ENCODE measurements at regions not wholly inside any gene's neighbourhood (a gene's known extent, or its start where the extent isn't known, plus 50 kb on each side); places are given as distances from the start of the nearest gene placed in this dataset.
A peak's percentile ranks its signal among the peaks of the same experiment; 100 is the strongest.
"Not testable (repeated sequence)": the region's sequence is repeated elsewhere in the genome, so short reads cannot be mapped to it uniquely, and the experiment has no call there.

DNA sequence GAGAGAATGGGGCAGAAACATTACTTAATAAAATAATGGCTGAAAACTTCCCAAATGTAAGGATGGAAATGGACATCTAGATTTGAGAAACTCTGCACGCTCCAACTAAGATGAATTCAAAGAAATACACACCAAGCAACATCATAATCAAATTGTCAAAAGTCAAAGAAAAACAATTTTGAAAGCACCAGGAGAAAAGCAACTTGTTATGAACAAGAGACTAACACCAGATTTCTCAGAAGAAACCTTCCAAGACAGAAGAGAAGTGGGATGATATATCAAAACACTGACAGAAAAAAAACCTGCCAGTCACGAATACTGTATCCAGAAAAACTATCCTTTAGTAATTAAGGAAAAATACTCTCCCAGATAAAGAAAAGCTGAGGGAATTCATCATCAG, 208.6 kb upstream of the SAMSN1 start:
- DNase-seq (ENCODE audit: low spot score), result no peak

DNA sequence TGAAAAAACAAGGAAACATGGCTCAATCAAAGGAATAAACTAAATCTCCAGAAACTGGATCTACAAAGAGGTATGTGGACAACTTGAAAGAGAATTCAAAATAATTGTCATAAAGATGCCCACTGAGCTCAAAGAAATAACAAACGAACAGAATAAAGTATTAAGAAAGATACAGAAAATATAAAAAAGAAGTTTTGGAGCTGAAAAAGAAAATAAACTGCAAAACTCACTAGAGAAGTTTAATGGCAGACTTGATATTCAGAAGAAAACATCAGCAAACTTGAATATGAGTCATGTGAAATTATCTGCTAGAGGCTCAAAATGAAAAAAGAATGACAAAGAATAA, 208.1 kb upstream of the SAMSN1 start:
- no peak for DNase-seq (ENCODE audit: low spot score)

DNA sequence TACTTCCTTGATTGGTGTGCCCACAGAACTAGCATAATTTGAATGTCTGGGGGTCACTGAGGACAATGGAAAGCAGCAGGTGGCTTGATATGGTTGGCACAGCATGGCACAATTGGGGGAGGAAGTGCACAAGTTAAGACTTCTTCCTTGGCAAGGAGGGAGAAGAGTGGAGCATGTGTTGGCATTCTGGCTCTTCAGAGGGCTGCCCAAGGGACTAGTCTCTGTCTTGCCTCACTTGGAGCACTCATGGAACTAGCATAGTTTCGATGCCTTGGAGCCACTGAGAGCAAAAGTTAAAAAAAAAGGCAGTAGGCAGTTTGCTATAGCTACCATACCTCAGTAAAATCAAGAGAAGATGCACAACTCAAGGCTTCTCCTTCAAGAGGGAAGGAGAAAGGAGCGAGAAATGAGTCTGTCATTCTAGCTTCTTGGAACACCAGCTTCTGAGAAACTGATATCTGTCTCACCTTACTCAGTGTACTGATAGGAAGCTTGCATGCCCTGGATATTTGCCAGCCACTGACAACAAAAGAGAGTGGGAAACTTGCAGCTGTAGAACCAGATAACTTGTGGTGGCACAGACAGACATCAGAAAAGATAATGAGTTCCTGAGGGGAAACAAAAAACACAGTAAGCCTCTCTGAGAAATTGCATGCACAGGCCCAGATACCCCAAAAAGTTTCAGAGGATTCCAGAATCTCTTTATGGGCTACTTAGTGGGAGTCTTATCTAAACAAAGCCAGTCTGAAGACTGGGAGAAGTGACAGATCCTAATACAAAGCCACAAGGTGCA, 207.5 kb upstream of the SAMSN1 start:
- DNase-seq (ENCODE audit: low spot score), result no peak

DNA sequence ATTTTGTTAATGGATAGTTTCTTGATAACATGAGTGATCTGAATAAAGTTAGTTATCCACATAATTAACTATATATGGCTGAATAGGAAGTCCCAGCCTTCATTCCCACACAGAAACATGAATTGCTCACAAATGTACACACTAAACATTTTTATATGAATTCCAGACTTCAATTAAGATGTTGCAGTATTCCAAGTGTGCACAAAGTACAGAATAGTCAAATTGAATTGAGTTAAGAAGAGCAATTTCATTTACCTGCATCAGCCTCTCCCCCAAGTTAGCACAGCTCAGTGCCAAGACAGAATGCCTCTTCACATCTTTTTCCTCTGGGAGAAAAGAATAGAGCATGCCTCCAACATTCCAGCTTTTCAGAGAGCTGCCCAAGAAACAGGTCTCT, 207.0 kb upstream of the SAMSN1 start:
- DNase-seq (ENCODE audit: low spot score), result no peak

DNA sequence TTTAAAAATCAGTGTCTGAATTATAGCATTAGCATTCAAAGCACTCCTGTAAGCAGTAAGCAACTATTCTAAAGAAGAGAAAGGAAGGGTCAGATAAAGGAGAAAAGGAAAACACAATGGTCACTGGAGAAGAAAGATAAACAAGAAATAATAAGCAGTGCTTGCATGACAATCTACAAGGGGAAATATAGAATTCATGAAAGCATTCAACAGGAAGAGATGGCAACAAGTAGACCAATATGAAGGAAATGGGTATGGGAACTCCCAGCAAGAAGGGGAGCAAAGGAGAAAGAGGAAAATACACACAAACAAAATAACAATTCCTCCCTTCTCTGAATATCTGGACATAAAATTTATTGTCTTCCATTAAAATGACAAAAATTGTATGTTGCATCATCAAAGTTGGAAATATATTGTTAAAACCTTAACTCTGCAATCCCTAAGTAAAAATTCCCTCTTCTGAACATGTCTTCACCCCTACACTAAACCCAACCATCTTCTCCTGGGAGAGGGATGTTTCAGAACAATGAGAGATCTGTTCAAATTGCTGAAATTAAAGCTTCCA, 206.3 kb upstream of the SAMSN1 start:
- DNase-seq (ENCODE audit: low spot score), result no peak

DNA sequence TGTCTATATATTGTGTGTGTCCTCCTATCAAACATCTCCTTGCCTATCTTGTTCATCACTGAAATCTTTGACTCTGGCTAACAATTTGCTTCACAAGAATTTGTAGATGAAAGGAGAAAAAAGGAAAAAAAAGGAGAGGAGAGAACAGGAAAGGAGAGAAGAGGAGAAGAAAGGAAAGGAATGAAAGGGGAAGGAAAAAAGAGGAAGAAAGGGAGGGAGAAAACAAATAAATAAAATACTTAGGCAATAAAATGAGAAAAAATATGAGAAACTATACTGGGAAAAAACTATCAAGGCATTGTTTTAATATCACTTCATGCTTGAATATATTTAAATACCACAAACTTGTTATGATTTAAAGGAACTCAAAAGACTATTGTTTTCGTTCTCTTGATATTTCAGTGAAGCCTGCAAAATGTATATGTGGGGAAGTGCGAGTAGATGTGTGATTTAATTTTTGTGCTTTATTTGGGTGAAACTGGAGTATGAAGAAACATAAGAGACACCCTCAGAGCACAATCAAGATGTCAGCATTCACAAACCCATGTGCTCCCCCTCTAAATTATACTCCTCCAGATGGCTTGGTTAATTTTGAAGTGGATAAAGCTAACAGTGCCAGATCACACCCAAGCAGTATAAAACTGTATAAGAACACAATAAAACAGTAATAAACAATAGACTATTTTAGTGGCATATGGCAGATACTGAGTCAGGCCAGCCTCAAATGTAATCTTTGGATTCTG, 205.7 kb upstream of the SAMSN1 start:
- DNase-seq (ENCODE audit: low spot score), result no peak

DNA sequence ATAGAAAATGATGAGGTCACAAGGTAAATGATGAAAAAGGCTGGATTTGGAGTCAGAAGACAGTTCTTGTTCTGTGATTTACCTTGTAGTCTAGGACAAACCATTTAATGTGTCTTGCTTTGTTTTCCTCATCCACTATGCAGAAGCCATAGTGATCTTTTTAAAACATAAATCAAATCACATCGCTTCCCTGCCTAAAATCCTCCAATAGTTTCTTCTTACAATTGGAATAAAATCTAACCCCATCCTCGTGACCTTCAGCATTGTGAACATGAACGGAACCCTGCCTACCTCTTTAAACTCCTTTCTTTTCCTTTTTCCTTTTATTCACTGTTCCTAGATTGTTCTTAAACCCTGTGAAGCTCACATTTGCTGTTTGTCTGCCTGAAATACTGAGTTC, 204.9 kb upstream of the SAMSN1 start:
- no peak for DNase-seq (ENCODE audit: low spot score)

DNA sequence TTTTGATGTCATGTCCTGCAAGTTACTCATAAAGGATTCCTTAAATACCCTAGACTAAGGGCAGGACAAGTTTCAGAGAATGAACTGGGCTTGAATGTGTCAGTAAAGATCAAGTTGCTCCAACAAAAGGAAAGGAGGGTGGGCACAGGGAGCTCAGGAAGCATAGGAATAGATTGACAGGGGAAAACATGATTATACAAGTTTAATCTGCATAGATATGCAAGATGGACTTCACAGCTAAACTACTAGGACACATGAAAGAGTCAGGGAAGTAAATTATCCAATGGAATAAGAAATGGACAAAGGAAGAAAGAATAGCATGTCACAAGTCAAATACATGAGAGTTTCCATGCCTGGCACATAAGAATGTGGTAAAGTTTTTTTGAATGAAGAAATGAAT, 203.9 kb upstream of the SAMSN1 start:
- no peak for DNase-seq (ENCODE audit: low spot score)

DNA sequence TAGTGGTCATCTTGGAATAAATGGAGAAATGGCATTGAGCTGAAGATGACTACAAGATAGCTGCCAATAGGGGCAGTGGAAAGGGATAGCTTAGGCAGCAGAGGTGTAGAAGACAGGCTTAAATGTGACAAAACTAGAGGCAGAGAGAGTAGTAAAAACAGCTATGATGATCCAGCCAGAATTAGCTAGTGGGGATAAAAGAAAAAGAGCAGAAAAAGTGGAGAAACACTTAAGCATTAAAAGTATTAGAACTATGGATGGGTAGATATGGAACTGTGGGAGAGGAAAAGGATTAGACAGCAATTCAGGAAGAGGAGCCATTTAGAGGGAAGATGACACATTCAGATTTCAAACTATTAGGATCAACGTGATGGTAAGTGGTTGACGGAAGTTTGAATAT, 202.5 kb upstream of the SAMSN1 start:
- no peak for DNase-seq (ENCODE audit: low spot score)

DNA sequence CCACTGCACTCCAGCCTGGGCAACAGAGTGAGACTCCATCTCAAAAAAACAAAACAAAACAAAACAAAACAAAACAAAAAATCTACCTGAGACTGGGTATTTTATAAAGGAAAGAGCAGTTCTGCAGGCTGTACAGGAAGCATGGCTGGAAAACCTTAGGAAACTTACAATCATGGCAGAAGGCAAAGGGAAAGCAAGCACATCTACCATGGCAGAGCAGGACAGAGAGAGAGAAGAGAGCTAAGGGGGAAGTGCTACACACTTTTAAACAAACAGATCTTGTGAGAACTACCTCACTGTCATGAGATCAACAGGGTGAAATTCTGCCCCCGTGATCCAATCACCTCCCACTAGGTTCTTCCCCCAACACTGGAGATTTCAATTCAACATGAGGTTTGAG, 198.3 kb upstream of the SAMSN1 start:
- DNase-seq (ENCODE audit: low spot score), result no peak

DNA sequence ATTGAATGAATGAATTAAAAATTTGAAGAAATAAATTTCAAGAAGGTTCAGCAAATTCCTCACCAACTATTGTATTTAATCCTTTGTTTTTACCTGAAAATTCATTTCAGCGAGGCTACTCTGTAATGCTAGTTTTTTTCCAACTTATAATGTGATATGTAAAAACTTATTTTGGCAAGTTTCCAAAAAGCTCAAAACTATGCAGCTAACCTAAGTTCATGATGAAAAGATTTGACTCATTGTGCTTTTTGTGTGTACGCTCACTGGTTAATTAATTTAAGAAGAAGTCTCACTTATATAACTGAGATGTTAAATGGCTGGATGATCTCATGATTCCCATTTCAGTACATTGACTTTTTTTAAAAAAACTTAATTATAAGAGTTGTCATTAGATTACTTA, 196.0 kb upstream of the SAMSN1 start:
- DNase-seq (ENCODE audit: low spot score), result no peak

DNA sequence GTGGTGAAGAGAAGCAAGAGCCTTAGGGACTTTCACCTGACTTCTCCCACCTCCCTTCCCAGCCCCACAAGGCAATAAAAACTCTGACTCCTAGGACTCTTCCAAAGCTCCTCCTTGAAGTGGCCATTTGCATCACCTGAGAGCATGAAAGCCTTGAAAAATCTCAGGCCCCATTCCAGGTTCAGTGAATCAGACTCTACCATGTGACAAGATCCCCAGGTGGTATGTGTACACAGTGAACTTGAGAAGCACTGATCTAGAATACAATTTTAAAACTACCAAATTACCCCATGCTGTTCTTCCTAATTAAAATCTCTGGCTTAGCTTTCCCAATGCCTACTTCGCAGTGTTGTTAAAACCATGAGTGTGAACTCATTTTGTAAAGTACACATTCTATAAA, 195.1 kb upstream of the SAMSN1 start:
- no peak for DNase-seq (ENCODE audit: low spot score)

DNA sequence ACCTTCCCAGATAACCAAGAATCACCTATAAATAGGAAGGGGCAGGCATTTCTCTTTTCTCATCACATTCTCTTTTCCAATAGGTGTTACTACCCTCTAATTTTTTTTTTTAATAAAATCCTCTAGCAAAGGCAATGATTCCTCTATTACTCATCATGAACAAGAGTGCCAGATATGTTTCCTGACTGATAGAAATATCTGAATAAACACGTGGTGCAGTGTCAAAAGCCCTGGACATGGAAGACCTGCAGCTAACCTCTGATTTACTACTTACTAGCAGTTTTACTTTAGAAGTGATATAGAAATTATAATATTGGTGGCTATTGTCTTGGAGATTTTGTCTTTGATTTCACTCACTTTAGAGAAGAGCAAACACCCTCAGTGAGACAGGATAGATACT, 194.6 kb upstream of the SAMSN1 start:
- DNase-seq (ENCODE audit: low spot score), result no peak

DNA sequence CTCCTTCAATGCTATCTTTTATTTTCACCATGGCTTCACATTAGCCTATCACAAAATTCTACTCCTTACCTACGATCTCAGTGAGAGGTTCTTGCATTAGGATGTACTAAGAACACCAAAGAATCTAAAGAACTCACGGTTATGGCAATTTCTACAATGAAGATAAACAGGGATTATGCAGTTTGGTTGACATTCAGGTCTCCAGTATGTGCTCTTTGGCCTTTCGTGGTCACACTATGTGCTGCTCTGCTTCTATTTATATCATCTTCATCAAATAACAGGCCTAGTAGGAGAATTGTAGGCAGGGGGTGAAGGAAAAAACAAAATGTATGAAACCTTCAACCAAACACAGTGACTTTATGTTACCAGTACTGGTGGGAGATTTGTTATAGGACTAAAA, 194.0 kb upstream of the SAMSN1 start:
- no peak for DNase-seq (ENCODE audit: low spot score)

DNA sequence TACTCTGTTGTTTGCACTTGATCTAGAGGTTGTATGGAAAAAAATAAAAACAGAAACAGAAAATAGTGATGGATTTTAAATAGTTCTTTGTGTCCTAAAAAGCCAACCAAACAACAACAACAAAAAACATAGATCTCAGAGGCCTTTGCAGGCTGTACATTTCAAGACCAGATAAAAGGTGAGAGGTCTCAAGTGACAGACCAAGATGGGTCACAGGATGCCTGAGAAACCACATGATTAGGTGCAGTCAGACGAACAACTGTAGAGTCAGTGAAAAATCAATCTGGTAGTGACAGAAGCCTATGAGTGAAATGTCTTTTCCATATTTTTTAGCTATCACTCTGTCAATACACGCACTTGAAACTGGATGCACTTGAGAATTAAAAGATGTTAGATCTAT, 193.5 kb upstream of the SAMSN1 start:
- no peak for DNase-seq (ENCODE audit: low spot score)

DNA sequence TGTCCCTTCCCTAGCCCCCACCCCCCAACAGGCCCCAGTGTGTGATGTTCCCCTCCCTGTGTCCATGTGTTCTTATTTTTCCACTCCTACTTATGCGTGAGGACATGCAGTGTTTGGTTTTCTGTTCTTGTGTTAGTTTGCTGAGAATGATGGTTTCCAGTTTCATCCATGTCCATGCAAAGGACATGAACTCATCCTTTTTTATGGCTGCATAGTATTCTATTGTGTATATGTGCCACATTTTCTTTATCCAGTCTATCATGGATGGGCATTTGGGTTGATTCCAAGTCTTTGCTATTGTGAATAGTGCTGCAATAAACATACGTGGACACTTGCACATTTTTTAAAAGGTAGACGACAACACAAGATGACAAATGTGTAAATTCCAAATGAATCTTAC, 192.5 kb upstream of the SAMSN1 start:
- DNase-seq (ENCODE audit: low spot score), result not testable (repeated sequence)

DNA sequence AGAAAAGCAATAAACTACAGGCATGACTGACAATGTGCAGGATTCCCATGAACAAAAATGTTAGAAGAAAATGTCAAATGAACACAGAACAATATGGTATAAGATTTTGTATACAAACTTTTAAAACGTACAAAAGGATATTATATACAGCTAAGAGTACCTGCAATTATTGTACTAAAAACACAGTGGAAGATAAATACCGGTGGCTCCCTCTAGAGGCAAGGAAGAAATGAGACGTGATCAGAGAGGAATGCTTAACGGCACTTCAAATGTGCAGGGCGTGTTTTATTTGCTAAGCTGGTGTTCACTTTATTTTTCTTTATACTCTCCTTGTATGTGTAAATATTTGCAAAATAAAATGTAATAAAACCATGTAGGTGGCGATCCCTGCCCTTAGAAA, 191.8 kb upstream of the SAMSN1 start:
- peak; percentile 24 for DNase-seq (ENCODE audit: low spot score)

DNA sequence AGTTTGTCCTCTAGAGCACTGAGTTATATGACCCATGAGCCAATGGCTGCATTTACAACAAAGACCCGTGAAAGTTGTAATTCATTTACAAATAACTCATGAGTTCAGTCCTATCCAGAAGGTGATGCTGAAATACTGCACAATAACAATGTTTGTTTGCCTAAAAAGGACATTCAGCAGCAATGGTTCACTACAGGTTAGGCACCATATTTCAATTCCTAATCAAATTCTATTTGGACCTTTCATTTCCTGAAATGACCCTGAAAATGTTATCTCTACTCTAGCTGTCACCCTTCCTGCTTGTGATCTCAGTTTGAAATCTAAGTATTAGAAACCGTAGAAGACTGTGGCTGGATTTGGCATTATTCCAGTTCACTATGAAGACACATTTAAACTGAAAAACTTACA, 191.2 kb upstream of the SAMSN1 start:
- no peak for DNase-seq (ENCODE audit: low spot score)

DNA sequence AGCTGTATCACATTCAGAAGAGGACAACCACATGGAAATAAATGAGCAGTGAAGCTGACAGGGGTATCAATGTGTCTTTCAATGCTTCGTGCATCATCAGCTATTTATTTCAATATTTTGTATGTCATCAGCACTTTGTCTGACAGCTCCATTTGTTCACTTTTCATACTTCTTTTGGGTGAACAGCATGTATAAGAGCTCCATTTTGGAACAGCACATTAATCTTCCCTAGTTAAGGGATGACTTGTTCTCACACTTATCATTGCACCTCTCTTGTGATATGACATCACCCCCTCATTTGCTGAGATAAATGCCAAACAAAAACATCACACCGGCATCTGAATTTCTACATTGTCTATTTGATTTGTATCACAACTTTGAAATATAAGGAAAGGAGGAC, 190.6 kb upstream of the SAMSN1 start:
- no peak for DNase-seq (ENCODE audit: low spot score)

DNA sequence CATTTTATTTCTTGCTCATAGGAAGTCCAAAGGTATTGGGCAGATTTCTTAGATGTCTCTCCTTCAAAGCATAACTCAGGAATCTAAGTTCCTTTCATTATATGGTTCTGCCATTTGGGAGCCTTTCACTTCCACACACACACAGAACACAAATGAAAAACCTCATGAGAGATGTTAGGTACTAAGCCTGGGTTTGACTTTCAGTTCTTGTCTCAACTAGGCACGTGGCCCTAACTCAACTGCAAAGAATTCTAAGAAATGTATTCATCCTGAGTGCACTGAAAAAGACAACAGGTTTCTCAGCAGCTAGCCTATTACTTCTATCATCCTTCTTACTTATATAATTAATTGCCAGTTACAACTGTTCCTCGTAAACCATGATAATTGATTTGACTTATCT, 190.0 kb upstream of the SAMSN1 start:
- DNase-seq (ENCODE audit: low spot score), result peak; percentile 15

DNA sequence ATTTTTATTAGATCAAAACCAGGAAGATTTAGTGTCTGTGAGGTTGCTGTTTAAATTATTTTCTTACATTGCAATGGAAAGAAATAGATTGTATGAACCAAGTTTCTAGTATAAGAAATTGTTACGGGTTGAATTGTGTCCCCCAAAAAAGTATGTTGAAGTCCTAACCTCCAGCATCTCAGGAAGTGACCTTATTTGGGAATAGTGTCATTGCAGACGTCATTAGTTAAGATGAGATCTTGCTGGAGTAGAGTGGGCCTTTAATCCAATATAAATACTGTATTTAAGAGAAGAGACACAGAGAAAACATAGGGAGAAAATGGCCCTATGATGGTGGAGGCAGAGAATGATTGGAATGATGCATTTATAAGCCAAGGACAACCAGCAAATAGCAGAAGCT, 188.7 kb upstream of the SAMSN1 start:
- DNase-seq (ENCODE audit: low spot score), result no peak

DNA sequence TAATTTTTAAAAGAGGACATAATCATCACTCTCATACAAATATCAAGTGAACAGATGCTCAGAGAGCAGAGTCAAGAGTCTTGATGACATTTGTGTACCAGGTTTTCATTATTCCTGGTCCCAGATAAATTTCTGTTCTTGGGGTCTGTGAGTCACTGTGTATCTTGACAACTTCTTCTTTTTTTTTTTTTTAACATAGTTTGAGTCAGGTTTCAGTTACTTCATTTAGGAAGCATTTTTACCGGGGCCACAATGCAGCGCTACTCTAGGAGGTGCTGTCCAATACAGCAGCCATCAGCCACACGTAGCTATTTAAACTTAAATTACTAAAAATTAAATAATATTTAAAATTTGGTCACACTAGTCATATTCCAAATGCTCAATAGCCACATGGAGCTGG, 188.1 kb upstream of the SAMSN1 start:
- peak; percentile 8 for DNase-seq (ENCODE audit: low spot score)

DNA sequence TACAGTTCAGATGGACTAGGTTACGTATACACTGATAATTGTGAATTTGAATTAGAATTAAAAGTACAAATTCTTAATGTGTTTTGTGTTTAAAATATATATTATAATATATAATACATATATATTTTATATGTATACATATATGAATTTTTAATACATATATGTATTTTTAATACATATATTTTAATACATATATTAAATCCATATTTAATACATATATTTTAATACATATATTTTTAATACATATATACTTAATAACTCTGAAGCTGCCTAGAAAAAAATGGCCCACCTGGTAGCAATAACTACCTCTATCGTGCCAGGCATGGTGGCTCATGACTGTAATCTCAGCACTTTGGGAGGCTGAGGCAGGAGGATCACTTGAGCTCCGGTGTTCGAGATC, 179.1 kb upstream of the SAMSN1 start:
- no peak for DNase-seq (ENCODE audit: low spot score)
